Natural killer cell (primary cell): ENCODE measurements at regions not wholly inside any gene's neighbourhood (a gene's known extent, or its start where the extent isn't known, plus 50 kb on each side); places are given as distances from the start of the nearest gene placed in this dataset.

Experiments
- ATAC-seq, 3 donors: fragments of 150-1000 bp in 2 of 3; fragments of 200-7000 bp in 1 of 3; cut with Tn5 transposase; 1 replicate in 1 of 3; 2 replicates in 2 of 3; pipeline ENCODE4 v1.10.0; 2021; ENCODE audit warnings: mild to moderate bottlenecking in 2 of 3, moderate library complexity in 2 of 3
- DNase-seq, 2 donors: peaks; one replicate each; pipeline versions ENCODE4 v3.0.0 to v3.0.0-alpha.2; 2013 to 2021; ENCODE audit warnings: mixed read lengths in 1 of 2
- H3K27ac ChIP-seq: one replicate; pipeline ENCODE4 v1.5.1; 2013; ENCODE audit warnings: mild to moderate bottlenecking, low read length
- H3K27me3 ChIP-seq: one replicate; pipeline ENCODE4 v1.6.1; 2013; ENCODE audit warnings: low read length; ENCODE audit not compliant: control insufficient read depth, insufficient read depth
- H3K36me3 ChIP-seq: one replicate; pipeline ENCODE4 v1.6.1; 2013; ENCODE audit warnings: low read length; ENCODE audit not compliant: control insufficient read depth, insufficient read depth
- H3K4me1 ChIP-seq: one replicate; pipeline ENCODE4 v1.6.1; 2013; ENCODE audit warnings: low read length; ENCODE audit not compliant: control insufficient read depth, insufficient read depth
- H3K4me3 ChIP-seq: one replicate; pipeline ENCODE4 v1.5.1; 2013; ENCODE audit warnings: low read length
- H3K9me3 ChIP-seq: one replicate; pipeline ENCODE4 v1.6.1; 2013; ENCODE audit warnings: low read length; ENCODE audit not compliant: control insufficient read depth, insufficient read depth
- H3K27ac Mint-ChIP-seq, 2 donors: one replicate each; pipeline ENCODE4 v1.8.0; 2022; ENCODE audit warnings: mild to moderate bottlenecking in 2 of 2, mixed read lengths in 2 of 2, moderate library complexity in 1 of 2
- H3K27me3 Mint-ChIP-seq, 2 donors: one replicate each; pipeline ENCODE4 v1.8.0; 2022; ENCODE audit warnings: low read depth in 2 of 2, mixed read lengths in 2 of 2
- H3K36me3 Mint-ChIP-seq: one replicate; pipeline ENCODE4 v1.8.0; 2022; ENCODE audit warnings: mixed read lengths
- H3K4me1 Mint-ChIP-seq, 2 donors: one replicate each; pipeline ENCODE4 v1.8.0; 2022; ENCODE audit warnings: mixed read lengths in 2 of 2
- H3K4me3 Mint-ChIP-seq: one replicate; pipeline ENCODE4 v1.8.0; 2022; ENCODE audit warnings: mild to moderate bottlenecking, moderate library complexity, mixed read lengths
- H3K9me3 Mint-ChIP-seq, 2 donors: one replicate each; pipeline ENCODE4 v1.8.0; 2022; ENCODE audit warnings: mixed read lengths in 2 of 2
- WGBS: methylation state at CpG from one replicate; pipeline ENCODE4 v1.1.7; 2013; ENCODE audit warnings: missing lambda C conversion rate; ENCODE audit not compliant: insufficient coverage; 5-methylcytosine and 5-hydroxymethylcytosine counted together
- intact Hi-C: fragments of 100-400 bp; cut with micrococcal nuclease; formaldehyde crosslinking; loops from one replicate; pipeline ENCODE4 v1.14.2; 2022
- TF ChIP-seq, protein P1 (sequence below): fragments of 200-600 bp; IDR thresholded peaks from one replicate; pipeline ENCODE4 v1.8.0; 2022; ENCODE audit warnings: antibody characterized with exemption

DNA sequence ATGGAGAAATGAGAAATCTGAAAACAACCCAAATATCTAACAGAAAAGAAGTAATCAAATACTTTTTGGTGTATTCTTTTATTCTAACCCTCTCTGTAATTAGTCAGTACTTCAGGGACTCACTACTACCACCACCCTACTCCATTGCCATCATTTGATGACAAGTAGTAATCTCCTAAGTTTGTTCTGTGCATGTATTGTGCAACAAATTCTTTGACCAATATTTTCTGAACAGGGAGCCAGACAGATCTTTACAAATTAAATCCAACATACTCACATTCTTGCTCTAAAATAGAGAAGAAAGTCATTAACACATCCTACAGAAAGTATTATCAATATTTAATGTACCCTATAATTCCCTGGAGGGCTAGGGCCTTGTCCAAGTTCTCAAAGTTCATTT is 1416.4 kb downstream of the DSC3 start:
- peaks cover 5 to 14% of the 10 kb centered on the region in 2 donors for H3K9me3 Mint-ChIP-seq

GRCh38 chr18:29616867-29617266 is 1425.7 kb downstream of the DSC3 start:
- Mint-ChIP-seq H3K36me3 (no peaks in the 10 kb centered on the region), H3K9me3 (peaks cover 14 to 16% of the 10 kb centered on the region in 2 donors), H3K4me1 (no peaks in the 10 kb centered on the region), H3K4me3 (no peak overlapping the region), H3K27ac (no peak overlapping the region), H3K27me3 (no peaks in the 10 kb centered on the region)
- H3K27ac ChIP-seq: no peak overlapping the region
- no peaks in the 10 kb centered on the region for H3K27me3 ChIP-seq
- intact Hi-C loops: no loop called here
- no peaks in the 10 kb centered on the region for H3K4me1 ChIP-seq
- TF ChIP-seq, protein P1, sequence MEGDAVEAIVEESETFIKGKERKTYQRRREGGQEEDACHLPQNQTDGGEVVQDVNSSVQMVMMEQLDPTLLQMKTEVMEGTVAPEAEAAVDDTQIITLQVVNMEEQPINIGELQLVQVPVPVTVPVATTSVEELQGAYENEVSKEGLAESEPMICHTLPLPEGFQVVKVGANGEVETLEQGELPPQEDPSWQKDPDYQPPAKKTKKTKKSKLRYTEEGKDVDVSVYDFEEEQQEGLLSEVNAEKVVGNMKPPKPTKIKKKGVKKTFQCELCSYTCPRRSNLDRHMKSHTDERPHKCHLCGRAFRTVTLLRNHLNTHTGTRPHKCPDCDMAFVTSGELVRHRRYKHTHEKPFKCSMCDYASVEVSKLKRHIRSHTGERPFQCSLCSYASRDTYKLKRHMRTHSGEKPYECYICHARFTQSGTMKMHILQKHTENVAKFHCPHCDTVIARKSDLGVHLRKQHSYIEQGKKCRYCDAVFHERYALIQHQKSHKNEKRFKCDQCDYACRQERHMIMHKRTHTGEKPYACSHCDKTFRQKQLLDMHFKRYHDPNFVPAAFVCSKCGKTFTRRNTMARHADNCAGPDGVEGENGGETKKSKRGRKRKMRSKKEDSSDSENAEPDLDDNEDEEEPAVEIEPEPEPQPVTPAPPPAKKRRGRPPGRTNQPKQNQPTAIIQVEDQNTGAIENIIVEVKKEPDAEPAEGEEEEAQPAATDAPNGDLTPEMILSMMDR: no peak
- ATAC-seq (no peak), DNase-seq (no peak)
- no peak overlapping the region for H3K4me3 ChIP-seq
- H3K9me3 ChIP-seq: no peaks in the 10 kb centered on the region
- no peaks in the 10 kb centered on the region for H3K36me3 ChIP-seq

More for the DNA sequence above, 1416.4 kb downstream of the DSC3 start:
- H3K27ac ChIP-seq: no peak overlapping the region
- no peak overlapping the region for H3K4me3 ChIP-seq
- no peaks in the 10 kb centered on the region for H3K4me1 Mint-ChIP-seq
- H3K27me3 ChIP-seq: no peaks in the 10 kb centered on the region
- intact Hi-C loops: no loop called here
- H3K27ac Mint-ChIP-seq: no peak overlapping the region
- TF ChIP-seq, protein P1: no peak
- ATAC-seq (no peak), DNase-seq (no peak)
- no peaks in the 10 kb centered on the region for H3K36me3 Mint-ChIP-seq
- no peak overlapping the region for H3K4me3 Mint-ChIP-seq
- no peaks in the 10 kb centered on the region for H3K9me3 ChIP-seq
- no peaks in the 10 kb centered on the region for H3K4me1 ChIP-seq
- no peaks in the 10 kb centered on the region for H3K36me3 ChIP-seq
- H3K27me3 Mint-ChIP-seq: no peaks in the 10 kb centered on the region

DNA sequence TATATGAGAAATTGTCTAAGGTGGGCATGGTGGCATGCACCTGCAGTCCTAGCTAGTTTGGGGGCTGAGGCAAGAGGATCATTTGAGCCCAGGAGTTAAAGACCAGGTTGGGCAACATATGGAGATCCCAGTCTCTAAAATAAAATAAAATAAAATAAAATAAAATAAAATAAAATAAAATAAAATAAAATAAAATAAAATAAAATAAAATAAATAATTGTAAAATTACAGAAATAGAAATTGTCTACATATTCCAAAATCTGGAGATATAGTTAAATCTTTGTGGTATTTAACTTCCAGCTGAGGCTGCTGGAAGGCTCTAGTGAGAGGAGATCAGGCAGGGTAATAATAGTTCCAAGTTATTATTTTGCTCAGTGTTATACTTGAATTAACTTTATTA is 1432.1 kb upstream of the CDH2 start:
- DNase-seq (no peak), ATAC-seq (no peak)
- TF ChIP-seq, protein P1: no peak
- Histone ChIP-seq H3K4me3 (no peak overlapping the region), H3K27ac (no peak overlapping the region), H3K36me3 (no peaks in the 10 kb centered on the region), H3K9me3 (peaks cover 7% of the 10 kb centered on the region), H3K4me1 (no peaks in the 10 kb centered on the region), H3K27me3 (no peaks in the 10 kb centered on the region)
- H3K36me3 Mint-ChIP-seq: peaks cover 8% of the 10 kb centered on the region
- intact Hi-C loops: no loop called here
- peaks cover 18 to 20% of the 10 kb centered on the region in 2 donors for H3K9me3 Mint-ChIP-seq
- H3K27ac Mint-ChIP-seq: no peak overlapping the region
- no peaks in the 10 kb centered on the region for H3K4me1 Mint-ChIP-seq
- H3K4me3 Mint-ChIP-seq: no peak overlapping the region
- H3K27me3 Mint-ChIP-seq: no peaks in the 10 kb centered on the region

- no peak overlapping the region for H3K27ac ChIP-seq
- intact Hi-C loops: no loop called here
- no peak overlapping the region for H3K4me3 ChIP-seq
- Mint-ChIP-seq H3K4me1 (no peaks in the 10 kb centered on the region), H3K27me3 (no peaks in the 10 kb centered on the region), H3K9me3 (peaks cover 19 to 26% of the 10 kb centered on the region in 2 donors), H3K4me3 (no peak overlapping the region), H3K27ac (no peak overlapping the region), H3K36me3 (peaks cover 8% of the 10 kb centered on the region)
- 77% methylated on average over 1 of the region's 1 CpG for WGBS
- TF ChIP-seq, protein P1: no peak
- DNase-seq (no peak), ATAC-seq (no peak)
- no peaks in the 10 kb centered on the region for H3K4me1 ChIP-seq
- H3K27me3 ChIP-seq: no peaks in the 10 kb centered on the region
- peaks cover 7% of the 10 kb centered on the region for H3K9me3 ChIP-seq
- no peaks in the 10 kb centered on the region for H3K36me3 ChIP-seq
Measured at GRCh38 chr18:29605365-29605764, 1428.4 kb upstream of the CDH2 start.
